ENCODE measurements at regions not wholly inside any gene's neighbourhood (a gene's known extent, or its start where the extent isn't known, plus 50 kb on each side); places are given as distances from the start of the nearest gene placed in this dataset.

DNA sequence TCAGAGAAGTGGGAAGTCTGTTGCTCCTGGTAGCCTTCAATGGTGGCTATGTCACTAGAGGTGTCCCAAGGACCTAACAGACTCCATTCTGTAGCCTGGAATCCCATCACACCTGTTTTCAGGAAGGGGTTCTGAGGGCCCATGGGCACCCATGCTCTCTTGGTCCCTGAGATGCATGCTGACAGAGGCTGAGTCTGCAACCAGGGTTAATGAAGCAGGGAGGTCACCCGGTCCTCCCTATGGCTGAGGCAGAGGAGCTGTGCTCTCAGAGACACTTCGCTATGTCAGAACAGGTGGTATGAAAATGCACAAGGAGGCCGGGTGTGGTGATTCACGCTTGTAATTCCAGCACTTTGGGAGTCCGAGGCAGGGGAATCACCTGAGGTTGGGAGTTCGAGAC lies 452.1 kb downstream of the TCERG1L start:
- Histone ChIP-seq H3K14ac (replicated peaks; ENCODE audit: low read depth, low read length) (no peak overlapping the region), H3K27ac (ENCODE audit: insufficient read depth, low read length) (no peak overlapping the region), H2BK20ac (ENCODE audit: low read depth, low read length) (no peak overlapping the region), H4K91ac (ENCODE audit: insufficient read depth, low read depth, low read length) (no peak overlapping the region), H3K9me3 (ENCODE audit: control insufficient read depth, insufficient read depth, low read length) (peaks cover 52% of the 10 kb centered on the region), H2AK9ac (replicated peaks; ENCODE audit: low read depth, low read length, poor library complexity) (no peak overlapping the region), H3K9me1 (ENCODE audit: insufficient read depth, low read length) (no peaks in the 10 kb centered on the region), H3K27me3 (ENCODE audit: control insufficient read depth, insufficient read depth, low read length) (no peaks in the 10 kb centered on the region), H2AFZ (replicated peaks; ENCODE audit: low read length, poor library complexity) (no peak overlapping the region), H4K20me1 (ENCODE audit: insufficient read depth, low read length) (no peaks in the 10 kb centered on the region), H3K9ac (ENCODE audit: low read depth, low read length) (no peak overlapping the region), H4K5ac (ENCODE audit: low read depth, low read length) (no peak overlapping the region), H3K4me2 (ENCODE audit: low read depth, low read length) (no peak overlapping the region), H3K36me3 (ENCODE audit: control insufficient read depth, insufficient read depth, low read length) (no peaks in the 10 kb centered on the region), H3K4ac (ENCODE audit: low read depth, low read length) (no peak overlapping the region), H2AK5ac (ENCODE audit: low read depth, low read length) (no peak overlapping the region), H3K4me1 (ENCODE audit: control insufficient read depth, insufficient read depth, low read length) (no peaks in the 10 kb centered on the region), H4K8ac (ENCODE audit: low read depth in 2 of 2, low read length in 2 of 2) (no peak overlapping the region), H3K18ac (ENCODE audit: low read depth, low read length) (no peak overlapping the region), H3K23ac (ENCODE audit: low read depth, low read length) (no peak overlapping the region), H3K79me1 (ENCODE audit: low read depth in 1 of 2, low read length in 2 of 2) (no peaks in the 10 kb centered on the region), H2BK15ac (ENCODE audit: low read depth, low read length) (no peak overlapping the region), H2BK120ac (ENCODE audit: low read depth, low read length) (no peak overlapping the region), H3K56ac (ENCODE audit: extremely low read depth, insufficient read depth, low read length) (no peak overlapping the region), H3K4me3 (ENCODE audit: insufficient read depth, low read depth, low read length) (no peak overlapping the region), H2BK5ac (ENCODE audit: low read depth, low read length, poor library complexity, severe bottlenecking) (no peak overlapping the region)
- in situ Hi-C loops (cut with MboI; ENCODE audit: low sequenced_read_pairs) (no loop called here), dilution Hi-C loops (cut with HindIII; ENCODE audit: low sequenced_read_pairs, unreplicated experiment) (no loop called here), intact Hi-C loops (cut with micrococcal nuclease) (no loop called here)
- POLR2A ChIA-PET (ENCODE audit: unreplicated experiment) = no interaction called here
- 50% methylated on average over 2 of the region's 6 CpGs; no CpG with 5 or more reads in 1 of the 2 experiments for WGBS, 2 experiments (ENCODE audit: extremely low coverage in 2 of 2, insufficient read length in 1 of 2)
- TF ChIP-seq CEBPB (IDR thresholded peaks at IDR 0.05; ENCODE audit: low read depth, low read length) (no peak), RFX5 (IDR thresholded peaks at IDR 0.05; ENCODE audit: low read depth, low read length) (no peak), MAZ (IDR thresholded peaks at IDR 0.05; ENCODE audit: borderline replicate concordance, low read depth, low read length) (no peak)
- TF ChIP-seq, protein P1, sequence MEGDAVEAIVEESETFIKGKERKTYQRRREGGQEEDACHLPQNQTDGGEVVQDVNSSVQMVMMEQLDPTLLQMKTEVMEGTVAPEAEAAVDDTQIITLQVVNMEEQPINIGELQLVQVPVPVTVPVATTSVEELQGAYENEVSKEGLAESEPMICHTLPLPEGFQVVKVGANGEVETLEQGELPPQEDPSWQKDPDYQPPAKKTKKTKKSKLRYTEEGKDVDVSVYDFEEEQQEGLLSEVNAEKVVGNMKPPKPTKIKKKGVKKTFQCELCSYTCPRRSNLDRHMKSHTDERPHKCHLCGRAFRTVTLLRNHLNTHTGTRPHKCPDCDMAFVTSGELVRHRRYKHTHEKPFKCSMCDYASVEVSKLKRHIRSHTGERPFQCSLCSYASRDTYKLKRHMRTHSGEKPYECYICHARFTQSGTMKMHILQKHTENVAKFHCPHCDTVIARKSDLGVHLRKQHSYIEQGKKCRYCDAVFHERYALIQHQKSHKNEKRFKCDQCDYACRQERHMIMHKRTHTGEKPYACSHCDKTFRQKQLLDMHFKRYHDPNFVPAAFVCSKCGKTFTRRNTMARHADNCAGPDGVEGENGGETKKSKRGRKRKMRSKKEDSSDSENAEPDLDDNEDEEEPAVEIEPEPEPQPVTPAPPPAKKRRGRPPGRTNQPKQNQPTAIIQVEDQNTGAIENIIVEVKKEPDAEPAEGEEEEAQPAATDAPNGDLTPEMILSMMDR (conservative IDR thresholded peaks at IDR 0.05; ENCODE audit: low read depth, low read length) = no peak
- CTCF ChIA-PET = no interaction called here
- DNase-seq = no peak
- no peak for ATAC-seq (ENCODE audit: low read depth)
- BruUV-seq (replicated peaks) = no TSS peak
